GM18861 (cell line): ENCODE measurements at regions not wholly inside any gene's neighbourhood (a gene's known extent, or its start where the extent isn't known, plus 50 kb on each side); places are given as distances from the start of the nearest gene placed in this dataset.
"Not testable (repeated sequence)": the region's sequence is repeated elsewhere in the genome, so short reads cannot be mapped to it uniquely, and the experiment has no call there.

Source experiments
- ATAC-seq: cut with Tn5 transposase; IDR thresholded peaks from one replicate; pipeline ENCODE4 v1.9.1; 2021; ENCODE audit not compliant: unreplicated experiment

DNA sequence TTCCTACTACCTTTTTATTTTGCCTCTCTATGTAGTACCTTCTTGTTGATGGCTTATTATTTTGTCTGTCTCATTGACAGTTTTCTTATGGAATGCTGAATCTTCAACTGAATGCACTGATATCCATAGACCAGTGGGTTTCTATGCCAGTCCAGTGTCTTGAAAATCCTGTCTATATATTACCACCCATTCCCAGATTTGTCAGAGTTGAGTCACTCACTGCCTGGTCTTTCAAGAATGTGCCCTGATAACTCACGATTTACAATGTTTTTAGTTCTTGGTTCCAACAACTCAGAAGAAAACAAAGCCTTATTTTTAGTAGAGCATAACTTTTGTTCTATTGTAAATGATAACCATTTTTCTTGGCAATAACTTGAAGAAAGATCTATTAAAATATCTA, 606.0 kb upstream of the PITX2 start:
- ATAC-seq: no peak

DNA sequence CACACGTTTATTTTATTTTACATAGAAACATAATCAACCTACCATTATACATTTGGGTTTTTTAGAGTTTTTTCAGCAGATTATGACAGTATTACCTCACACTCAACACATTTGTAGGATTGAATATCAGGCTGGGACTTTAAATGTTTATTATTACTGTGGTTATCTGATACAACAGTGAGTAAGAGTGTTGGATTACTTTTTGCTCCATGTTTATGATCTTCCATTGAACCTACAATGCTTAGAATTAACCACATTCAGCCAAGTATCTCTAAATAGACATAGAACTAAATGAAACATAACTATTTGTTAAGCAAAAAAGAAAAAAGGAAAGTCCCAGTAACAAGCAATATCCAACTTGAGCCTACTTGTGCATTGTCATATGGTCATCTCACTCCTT, 607.4 kb upstream of the PITX2 start:
- no peak for ATAC-seq

DNA sequence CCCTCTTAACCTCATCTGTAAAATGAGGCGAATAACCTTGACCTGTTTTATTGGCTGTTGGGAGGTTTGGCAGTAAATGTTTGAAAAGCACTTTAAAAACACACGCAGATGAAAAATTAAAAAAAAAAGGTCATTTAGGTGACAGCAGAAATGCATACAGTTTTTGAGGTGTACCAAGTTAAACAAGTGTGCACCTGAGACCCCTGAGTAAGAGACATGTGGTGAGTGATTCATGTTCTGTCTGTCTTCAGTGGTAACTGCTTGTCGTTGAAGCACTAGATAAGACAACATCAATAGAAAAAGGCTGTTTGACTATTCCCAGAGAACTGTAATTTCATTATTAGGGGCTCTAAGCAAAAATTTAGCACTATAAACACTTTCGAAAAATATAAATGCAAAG, 608.4 kb upstream of the PITX2 start:
- no peak for ATAC-seq

DNA sequence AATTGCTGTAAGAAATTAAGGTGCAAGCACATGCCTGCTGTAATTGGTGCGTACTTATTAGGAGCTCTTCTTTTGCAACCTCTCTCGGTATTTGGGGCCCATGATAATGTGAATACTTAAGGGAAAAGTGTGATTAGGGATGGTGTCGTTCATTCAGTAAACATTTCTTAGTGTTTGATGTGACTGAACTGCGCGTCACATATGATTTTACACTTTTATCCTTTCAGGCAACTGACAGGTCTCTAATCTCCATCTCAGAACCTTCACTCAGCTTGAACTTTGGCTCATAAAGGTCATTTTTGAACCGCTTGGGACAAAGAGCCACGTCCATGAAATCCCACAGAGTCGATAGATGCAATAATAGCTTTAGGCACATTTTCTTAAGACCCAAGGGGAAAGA, 612.1 kb upstream of the PITX2 start:
- no peak for ATAC-seq

DNA sequence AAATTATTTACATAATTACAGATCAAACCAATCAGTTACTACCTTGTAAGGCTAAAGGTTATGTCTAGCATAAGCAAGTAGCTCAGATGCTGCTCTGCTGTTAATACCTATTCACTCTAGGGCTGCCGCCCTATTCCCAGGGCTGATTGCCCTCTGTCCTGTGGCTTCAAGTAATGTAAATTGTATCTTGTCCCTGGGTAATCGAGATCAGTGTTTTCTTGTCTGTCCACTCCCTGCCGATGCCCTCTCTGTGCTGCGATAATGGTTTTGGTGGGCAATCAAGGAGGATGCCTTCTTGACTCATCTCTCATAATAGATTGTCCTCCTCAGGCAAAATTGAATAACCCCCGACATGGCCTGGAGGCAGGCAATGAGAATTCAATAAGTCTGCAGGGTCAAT, 641.0 kb upstream of the PITX2 start:
- no peak for ATAC-seq

DNA sequence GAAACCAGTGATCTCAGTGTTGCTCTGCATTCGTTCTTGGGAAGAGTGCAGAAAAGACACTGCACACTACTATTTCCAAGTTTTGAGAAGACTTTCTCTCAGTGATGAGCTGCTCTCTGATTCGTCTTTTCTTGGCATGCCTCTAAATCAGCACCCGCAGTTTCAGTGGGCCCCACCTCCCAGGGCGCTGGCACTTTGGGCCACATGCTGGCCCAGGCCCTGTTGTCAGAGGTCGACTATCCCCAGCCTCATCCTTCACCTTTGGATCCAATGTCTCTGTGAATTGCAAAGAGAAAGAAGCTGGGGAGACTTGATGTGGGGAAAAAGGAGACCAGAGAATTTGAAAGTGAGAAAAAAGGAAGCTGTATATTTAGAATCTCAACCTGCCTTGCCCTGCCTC, 644.1 kb upstream of the PITX2 start:
- no peak for ATAC-seq

DNA sequence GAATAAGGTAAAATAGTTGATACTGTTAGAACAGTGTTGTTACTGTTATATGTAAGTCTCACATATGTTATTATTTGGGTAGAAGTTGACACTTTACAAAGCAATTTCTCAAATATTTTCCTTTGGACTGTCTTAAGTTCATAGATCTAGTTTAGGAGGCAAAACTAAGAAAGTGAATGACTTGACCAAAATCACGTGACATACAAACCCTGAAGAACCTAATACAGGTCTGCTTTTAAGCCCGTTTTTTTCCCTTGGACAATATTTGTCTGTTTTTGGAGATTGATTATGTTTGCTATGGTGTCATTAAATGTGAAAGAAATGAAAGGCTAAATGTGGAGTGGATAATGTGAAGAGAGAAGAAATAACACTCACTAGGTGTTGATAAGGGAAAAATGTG, 644.9 kb upstream of the PITX2 start:
- ATAC-seq: no peak

DNA sequence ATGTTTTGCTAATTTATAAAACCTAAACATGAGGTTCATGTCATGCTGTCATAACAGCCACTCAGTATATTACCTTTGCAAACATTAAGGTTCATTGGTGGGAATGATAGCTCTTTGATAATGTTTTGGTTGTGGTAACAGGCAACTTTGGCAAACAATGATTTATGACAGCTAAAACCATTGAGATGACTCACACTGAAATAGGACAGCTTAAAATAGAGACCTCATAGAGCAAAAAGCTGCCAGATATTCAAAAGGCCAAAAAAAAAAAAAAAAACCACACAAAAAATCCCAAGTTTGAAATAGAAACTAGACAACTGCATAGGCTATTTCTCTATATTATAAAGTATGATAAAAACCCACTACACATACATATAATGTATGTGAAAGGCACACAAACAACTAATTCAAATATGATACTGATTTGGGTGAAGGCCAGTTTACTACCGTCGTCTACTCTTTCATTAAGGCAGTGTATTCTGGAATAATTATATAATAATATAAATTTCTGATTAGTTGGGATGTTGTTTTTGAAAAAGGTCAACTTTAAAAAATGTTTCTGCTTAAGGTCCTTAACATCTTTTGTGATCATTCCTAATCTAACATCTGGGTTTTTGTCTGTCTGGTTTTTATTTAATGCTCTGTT, 646.0 kb upstream of the PITX2 start:
- no peak for ATAC-seq

DNA sequence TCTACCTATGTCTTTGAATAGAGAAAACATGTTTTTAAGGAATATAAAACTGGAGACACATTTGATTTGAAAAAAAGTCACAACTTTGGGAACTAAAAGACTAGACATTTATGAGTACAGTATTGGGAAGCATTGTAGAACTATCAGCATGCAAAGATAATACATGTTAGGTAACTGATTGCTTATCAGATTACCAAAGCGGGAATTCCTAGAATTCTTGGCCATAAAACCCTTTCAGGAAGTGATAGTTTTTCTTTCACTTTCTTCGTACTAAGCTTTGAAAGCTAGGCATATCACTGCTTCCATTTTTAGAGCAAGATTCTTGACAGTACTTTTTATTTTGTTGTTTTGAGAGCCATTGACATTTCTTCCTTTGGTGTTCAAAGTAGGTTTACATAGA, 646.6 kb upstream of the PITX2 start:
- ATAC-seq: no peak

DNA sequence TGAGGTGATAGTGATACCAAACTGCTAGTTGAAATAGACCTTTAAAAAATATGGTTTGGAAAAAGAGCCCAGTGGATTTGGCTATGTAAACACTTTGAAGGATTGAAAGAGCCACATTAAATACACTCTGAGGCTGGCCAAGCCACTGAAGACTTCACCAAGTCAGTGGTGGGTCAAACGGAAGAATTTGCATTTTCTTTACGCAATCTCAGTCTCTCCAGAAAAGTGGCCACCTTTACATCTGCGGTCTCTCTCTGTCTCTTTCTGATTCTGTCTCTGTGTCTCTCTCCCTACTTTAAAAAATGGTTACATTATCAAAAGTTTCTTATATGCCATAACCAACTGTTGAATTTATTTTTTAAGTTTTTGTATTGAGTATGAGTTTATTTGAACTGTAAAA, 651.2 kb upstream of the PITX2 start:
- no peak for ATAC-seq

DNA sequence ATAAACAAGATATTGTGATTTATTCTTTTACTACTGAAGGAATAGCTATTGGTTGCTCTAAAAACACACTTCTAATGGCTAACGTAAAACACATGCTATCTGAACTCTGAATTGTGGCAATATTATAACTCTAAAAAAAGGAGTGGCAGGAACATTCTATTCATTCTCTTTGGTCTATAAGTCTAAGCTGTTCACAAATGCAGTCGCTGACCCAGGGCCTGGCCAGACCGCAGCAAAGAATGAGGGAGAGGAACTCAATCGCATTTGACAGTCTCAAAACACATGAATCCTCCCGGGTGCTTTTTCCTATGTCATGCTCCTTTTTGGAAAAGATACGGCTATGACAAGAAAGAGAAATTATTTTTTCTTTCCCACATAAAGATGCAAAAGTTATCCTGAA, 651.6 kb upstream of the PITX2 start:
- no peak for ATAC-seq

DNA sequence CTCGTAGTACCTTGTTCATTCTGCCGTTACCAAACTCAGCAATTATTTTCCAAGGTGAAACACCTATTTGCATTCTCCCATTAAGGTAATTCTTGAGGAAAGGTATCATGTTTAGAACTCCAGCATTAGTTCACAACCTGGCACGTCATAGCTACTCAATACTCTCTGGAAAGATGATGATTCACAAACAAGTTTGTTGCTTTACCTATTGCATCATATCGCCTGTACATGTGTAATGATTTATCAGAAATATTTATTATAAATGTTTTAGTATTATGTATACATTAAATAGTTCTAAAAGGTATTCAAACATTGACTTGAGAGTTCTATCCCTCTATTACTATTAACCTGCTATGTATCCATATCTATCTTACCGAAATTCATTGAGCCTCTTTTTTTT, 658.3 kb upstream of the PITX2 start:
- ATAC-seq: no peak

DNA sequence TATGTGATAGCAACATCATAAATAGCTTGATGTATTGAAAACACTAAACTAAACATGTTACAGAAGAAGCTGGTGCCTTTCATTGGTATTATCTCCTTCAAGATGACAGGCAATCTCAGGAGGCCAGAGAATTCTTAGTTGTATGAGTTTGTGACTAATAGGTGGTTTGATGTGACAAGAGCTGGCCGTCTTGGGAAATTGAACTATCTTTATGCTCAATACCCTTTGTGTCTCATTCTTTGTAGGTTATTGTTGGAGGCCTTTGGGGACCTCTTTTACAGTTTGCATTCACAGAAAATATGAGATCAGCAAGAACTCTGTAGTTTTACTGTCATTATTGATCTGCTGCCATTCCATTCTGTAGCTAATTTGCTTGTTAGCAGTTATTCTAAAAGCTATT, 659.2 kb upstream of the PITX2 start:
- no peak for ATAC-seq

DNA sequence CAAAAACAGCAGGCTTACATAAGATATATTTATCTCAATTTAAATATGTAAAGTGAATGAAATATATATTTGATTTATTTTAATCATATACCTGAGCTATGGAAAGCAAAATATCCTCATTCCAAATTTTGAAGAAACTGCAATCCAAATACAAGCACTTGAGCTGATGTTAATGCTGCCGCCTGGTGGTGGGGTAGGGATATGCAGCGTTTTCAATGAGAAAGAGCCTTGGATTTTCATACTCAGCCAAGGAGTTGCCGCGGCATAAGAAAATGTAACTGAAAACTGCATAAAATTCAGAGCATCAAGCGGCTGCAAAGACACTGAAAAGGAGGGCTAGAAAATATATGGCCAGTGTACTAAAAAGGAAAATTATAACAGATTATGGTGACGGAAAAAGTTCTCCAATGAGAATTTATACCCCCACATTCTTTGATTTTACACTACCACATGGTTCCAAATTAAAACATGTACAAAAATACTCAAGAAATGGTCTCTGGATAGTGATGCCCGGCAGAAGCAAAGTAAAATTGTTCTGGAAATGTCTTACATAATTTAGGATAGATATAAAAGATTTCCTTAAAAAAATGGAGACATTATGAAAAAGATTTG, 660.3 kb upstream of the PITX2 start:
- ATAC-seq: no peak

DNA sequence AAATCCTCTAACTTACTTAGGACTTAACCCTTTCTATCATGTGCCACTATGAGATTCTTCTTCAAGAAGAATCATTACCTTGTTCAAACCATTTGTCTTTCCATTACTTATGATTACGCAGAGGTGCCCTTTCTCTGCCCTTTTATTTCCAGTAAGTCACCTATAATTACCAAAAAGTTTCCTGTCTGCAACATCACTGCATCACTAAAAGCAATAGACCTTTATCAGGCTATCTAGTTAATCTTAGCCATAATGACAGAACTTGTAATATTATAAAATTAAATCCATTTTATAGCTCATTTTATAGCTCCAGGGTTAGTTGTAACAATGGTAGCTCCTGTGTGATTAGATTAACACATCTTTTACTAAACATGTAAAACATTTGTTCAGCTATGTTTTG, 673.6 kb upstream of the PITX2 start:
- ATAC-seq: no peak

DNA sequence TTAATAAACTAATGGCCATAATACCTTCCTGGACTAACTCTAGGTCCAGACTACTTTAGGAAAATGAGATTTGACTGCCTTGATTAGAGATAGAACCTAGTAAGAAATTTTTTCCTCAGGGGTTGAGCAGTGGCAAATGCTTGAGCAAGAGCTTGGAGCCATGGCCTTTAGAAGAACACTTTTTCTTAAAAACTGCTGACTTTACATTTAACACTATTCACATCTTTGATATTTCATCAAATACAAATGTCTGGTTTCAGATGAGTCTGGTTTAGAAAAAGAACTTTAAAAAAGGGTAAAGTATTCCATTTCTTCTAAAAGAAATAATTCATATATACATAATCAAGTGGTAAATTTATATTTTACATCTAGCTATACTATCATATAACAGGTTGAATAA, 680.9 kb upstream of the PITX2 start:
- no peak for ATAC-seq

DNA sequence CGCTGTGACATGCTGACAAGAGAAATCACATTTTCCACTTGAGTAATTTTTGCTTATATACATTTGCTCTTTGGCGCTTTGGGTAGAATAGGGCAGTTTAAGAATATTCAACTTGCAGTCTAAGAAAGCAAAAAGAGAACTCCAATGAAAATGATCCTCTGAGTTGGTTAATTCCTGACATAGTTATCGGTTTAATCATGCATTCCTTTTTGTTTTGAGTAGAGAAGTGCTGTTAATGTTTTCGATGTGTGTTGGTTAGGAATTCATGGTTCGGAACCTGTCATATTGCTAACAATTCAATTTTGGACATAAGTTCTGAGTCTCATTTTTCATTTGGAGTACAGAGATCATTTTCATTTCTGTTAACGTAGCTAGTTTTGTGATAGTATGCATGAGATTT, 700.6 kb upstream of the PITX2 start:
- ATAC-seq: no peak

DNA sequence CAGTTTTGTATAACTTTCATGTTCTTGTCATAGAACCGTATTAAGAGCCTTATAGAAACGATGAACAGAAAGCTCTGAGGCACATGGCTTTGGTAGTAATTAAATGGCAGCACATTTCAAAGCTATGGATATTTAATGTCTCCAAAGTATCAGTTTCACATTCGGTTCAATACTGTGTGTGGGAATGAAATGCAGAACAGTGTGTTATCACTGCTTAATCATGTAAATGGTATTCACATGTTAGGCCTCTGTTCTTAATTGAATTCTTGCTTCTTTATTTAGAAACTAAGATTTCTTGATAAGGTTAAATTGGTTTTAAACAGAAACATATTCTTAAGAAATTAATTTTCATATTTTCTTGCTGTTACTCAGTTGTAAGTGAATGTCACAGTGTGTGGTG, 701.0 kb upstream of the PITX2 start:
- ATAC-seq: no peak

DNA sequence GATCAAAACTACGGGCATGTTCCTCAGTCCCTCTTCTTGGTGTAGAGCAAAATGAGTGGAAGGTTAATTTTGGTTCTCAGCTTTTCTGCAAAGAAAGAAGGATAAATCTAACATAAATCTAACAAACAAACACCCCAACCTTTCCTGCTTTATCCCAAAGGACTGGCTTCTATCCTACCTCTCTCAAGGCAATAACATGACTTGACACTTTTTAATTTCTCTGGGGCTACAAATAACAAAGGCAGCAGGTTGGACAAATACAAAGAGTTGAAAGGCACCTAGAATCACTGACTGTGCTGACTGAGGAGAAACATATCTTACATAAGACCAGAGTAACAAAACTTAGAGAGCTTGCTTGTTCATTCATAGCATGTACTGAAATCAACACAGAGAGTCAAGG, 703.6 kb upstream of the PITX2 start:
- no peak for ATAC-seq

DNA sequence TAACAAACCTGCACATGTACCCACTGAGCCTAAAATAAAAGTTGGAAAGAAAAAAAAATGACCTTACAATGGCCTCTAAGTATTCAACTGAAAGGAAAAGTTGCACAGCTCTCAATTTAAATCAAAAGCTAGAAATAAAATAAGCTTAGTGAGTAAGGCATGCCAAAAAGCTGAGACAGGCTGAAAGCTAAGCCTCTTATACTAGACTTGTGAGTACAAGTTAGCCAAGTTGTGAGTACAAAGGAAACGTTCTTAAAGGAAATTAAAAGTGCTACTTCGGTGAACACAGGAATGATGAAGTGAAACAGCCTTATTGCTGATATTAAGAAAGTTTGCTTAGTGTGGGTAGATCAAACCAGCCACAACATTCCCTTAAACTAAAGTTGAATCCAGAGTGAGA, 707.9 kb upstream of the PITX2 start:
- no peak for ATAC-seq

DNA sequence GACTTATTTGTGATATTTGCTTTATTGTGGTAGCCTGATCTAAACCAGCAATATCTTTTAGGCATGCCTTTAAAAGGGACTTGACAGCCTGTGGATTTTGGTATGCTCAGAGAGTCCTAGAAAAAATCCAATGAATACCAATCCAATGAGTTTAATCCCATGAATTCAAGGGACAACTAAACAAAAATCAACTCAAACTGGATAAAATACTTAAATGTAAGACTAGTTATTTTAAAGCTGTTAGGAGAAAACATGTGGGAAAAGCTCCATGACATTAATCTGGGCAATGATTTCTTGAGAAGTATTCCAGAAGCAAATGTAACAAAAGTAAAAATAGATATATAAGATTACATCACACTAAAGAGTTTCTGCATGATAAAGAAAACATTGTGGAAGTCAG, 711.5 kb upstream of the PITX2 start:
- ATAC-seq: no peak

DNA sequence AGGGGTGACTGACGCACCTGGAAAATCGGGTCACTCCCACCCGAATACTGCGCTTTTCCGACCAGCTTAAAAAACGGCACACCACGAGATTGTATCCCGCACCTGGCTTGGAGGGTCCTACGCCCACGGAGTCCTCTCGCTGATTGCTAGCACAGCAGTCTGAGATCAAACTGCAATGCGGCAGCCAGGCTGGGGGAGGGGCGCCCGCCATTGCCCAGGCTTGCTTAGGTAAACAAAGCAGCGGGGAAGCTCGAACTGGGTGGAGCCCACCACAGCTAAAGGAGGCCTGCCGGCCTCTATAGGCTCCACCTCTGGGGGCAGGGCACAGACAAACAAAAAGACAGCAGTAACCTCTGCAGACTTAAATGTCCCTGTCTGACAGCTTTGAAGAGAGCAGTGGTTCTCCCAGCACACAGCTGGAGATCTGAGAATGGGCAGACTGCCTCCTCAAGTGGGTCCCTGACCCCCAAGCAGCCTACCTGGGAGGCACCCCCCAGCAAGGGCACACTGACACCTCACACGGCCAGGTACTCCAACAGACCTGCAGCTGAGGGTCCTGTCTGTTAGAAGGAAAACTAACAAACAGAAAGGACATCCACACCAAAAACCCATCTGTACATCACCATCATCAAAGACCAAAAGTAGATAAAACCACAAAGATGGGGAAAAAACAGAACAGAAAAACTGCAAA, 714.5 kb upstream of the PITX2 start:
- ATAC-seq: not testable (repeated sequence)

DNA sequence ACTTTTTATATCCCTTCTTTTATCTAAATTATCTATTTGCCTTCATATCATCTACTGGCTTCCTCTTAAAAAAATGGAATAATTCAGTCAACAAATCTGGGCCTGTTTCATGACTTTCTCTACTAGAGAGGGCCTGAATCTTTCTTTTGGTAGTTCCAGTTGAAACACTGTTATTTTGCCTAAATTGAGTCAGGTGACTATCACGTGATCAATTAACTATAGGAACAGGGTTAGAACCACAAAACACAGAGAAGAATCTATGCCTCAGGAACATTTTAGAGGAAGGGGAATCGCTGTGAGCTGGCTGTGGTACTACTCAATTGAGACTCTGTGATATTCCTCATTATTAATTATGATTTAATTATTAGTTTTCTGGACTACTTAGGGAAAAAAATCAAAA, 736.7 kb upstream of the PITX2 start:
- no peak for ATAC-seq
